PC-3 (cell line): ENCODE measurements at regions not wholly inside any gene's neighbourhood (a gene's known extent, or its start where the extent isn't known, plus 50 kb on each side); places are given as distances from the start of the nearest gene placed in this dataset.

Source experiments
- ATAC-seq: fragments of 200-7000 bp; cut with Tn5 transposase; 2 replicates; pipeline ENCODE4 v1.9.1; 2020; ENCODE audit warnings: mild to moderate bottlenecking, moderate library complexity
- BruUV-seq: library from RNA; stranded (reverse); fragments of 400-500 nt; replicated peaks from 2 replicates; lab custom pipeline; 2021; lab: Mats Ljungman, UMichigan
- CTCF ChIA-PET: fragments of 300-600 bp; sonication (Branson Sonifier 250); formaldehyde crosslinking; loops from one replicate; lab custom pipeline; 2022; ENCODE audit warnings: antibody characterized with exemption; lab: Charles Lee
- POLR2A ChIA-PET: fragments of 300-600 bp; sonication (Branson Sonifier 250); formaldehyde crosslinking; loops from one replicate; lab custom pipeline; 2022; ENCODE audit warnings: antibody characterized with exemption; ENCODE audit not compliant: unreplicated experiment; lab: Charles Lee
- DNase-seq: peaks from one replicate; pipeline ENCODE4 v3.0.0-alpha.2; 2015
- H2AFZ ChIP-seq: fragments of 300-600 bp; sonication (generic); 2 replicates; pipeline ENCODE4 v1.6.0; 2016; ENCODE audit warnings: antibody characterized with exemption, low read length
- H3F3A ChIP-seq: fragments of 300-600 bp; sonication (generic); one replicate; pipeline ENCODE4 v1.6.0; 2017; ENCODE audit warnings: antibody characterized with exemption, low read length, control low read depth, mild to moderate bottlenecking; ENCODE audit not compliant: unreplicated experiment
- H3K27ac ChIP-seq: fragments of 300-600 bp; sonication (generic); 2 replicates; pipeline ENCODE4 v1.5.1; 2016; ENCODE audit warnings: mild to moderate bottlenecking, low read length
- H3K27me3 ChIP-seq: fragments of 300-600 bp; sonication (generic); 2 replicates; pipeline ENCODE4 v1.6.1; 2016; ENCODE audit warnings: low read length, mixed read lengths
- H3K36me3 ChIP-seq: fragments of 300-600 bp; sonication (generic); 2 replicates; pipeline ENCODE4 v1.6.1; 2016; ENCODE audit warnings: low read depth, mixed run types, low read length, mixed read lengths
- H3K4me1 ChIP-seq: fragments of 300-600 bp; sonication (generic); 2 replicates; pipeline ENCODE4 v1.5.1; 2016; ENCODE audit warnings: low read length; ENCODE audit not compliant: insufficient read depth
- H3K4me2 ChIP-seq: fragments of 300-600 bp; sonication (generic); 2 replicates; pipeline ENCODE4 v1.6.0; 2016; ENCODE audit warnings: low read length
- H3K4me3 ChIP-seq: fragments of 300-600 bp; sonication (generic); 2 replicates; pipeline ENCODE4 v1.5.1; 2016; ENCODE audit warnings: mild to moderate bottlenecking, low read length, mixed read lengths
- H3K79me2 ChIP-seq: fragments of 300-600 bp; sonication (generic); 2 replicates; pipeline ENCODE4 v1.6.1; 2017; ENCODE audit warnings: low read length, mixed read lengths
- H3K9ac ChIP-seq: fragments of 300-600 bp; sonication (generic); 2 replicates; pipeline ENCODE4 v1.6.0; 2016; ENCODE audit warnings: mild to moderate bottlenecking, low read length
- H3K9me2 ChIP-seq: fragments of 300-600 bp; sonication (generic); replicated peaks from 2 replicates; pipeline ENCODE4 v1.6.1; 2016; ENCODE audit warnings: mixed run types, low read length, mixed read lengths
- H3K9me3 ChIP-seq: fragments of 300-600 bp; sonication (generic); 2 replicates; pipeline ENCODE4 v1.6.1; 2016; ENCODE audit warnings: low read length, mixed read lengths
- H4K20me1 ChIP-seq: fragments of 300-600 bp; sonication (generic); 2 replicates; pipeline ENCODE4 v1.6.1; 2016; ENCODE audit warnings: low read length, mixed read lengths
- EZH2 ChIP-seq: fragments of 300-600 bp; sonication (generic); IDR thresholded peaks from one replicate; pipeline ENCODE4 v1.6.1; 2017; ENCODE audit warnings: antibody characterized with exemption, mild to moderate bottlenecking, low read length; ENCODE audit not compliant: unreplicated experiment
- EZH2phosphoT487 ChIP-seq: fragments of 300-600 bp; sonication (generic); IDR thresholded peaks from 2 replicates; pipeline ENCODE4 v1.6.1; 2018; ENCODE audit warnings: mild to moderate bottlenecking, antibody characterized with exemption, low read length, borderline replicate concordance
- intact Hi-C: fragments of 100-400 bp; cut with micrococcal nuclease; formaldehyde crosslinking; loops from 2 replicates; pipeline ENCODE4 v1.9.0; 2023
- TF ChIP-seq, protein P1 (sequence below): fragments of 300-600 bp; sonication (generic); conservative IDR thresholded peaks from 2 replicates; pipeline ENCODE4 v1.5.1; 2017; ENCODE audit warnings: antibody characterized with exemption, low read depth, mild to moderate bottlenecking, low read length

DNA sequence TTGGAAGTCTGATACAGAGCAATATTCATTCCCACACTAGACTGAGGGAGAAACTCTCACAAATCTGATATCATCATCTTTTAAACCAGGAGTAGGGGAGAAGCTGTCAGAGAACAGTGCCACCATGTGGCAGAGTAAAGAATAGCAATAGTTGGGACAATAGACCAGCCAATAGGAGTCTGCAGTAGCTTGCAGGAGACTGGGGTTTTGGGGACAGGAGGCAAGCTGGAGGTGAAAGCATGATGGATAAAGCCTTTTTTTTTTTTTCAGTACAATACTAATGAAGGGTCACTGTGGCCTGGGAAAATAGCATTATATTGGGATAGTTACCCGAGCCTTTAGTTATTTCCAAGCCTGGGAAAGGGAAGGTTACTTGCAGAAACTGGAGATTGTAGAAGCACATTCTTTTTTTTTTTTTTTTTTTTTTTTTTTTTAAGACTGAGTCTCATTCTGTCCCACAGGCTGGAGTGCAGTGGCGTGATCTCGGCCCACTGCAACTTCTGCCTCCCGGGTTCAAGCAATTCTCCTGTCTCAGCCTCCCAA, 120.7 kb downstream of the S1PR1 start:
- no peak for TF ChIP-seq EZH2phosphoT487
- TF ChIP-seq, protein P1, sequence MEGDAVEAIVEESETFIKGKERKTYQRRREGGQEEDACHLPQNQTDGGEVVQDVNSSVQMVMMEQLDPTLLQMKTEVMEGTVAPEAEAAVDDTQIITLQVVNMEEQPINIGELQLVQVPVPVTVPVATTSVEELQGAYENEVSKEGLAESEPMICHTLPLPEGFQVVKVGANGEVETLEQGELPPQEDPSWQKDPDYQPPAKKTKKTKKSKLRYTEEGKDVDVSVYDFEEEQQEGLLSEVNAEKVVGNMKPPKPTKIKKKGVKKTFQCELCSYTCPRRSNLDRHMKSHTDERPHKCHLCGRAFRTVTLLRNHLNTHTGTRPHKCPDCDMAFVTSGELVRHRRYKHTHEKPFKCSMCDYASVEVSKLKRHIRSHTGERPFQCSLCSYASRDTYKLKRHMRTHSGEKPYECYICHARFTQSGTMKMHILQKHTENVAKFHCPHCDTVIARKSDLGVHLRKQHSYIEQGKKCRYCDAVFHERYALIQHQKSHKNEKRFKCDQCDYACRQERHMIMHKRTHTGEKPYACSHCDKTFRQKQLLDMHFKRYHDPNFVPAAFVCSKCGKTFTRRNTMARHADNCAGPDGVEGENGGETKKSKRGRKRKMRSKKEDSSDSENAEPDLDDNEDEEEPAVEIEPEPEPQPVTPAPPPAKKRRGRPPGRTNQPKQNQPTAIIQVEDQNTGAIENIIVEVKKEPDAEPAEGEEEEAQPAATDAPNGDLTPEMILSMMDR: peak; percentile 92
- no peaks in the 10 kb centered on the region for H4K20me1 ChIP-seq
- intact Hi-C loops: loop anchor here (1.0 to 5.0 kb wide), 3 partner anchors 48 to 435 kb away; partner anchors contain the start of gene S1PR1
- H3K4me1 ChIP-seq: no peaks in the 10 kb centered on the region
- BruUV-seq: no TSS peak
- ATAC-seq (peak; percentile 98), DNase-seq (peak; percentile 89)
- no peaks in the 10 kb centered on the region for H3K9me3 ChIP-seq
- no peaks in the 10 kb centered on the region for H3K9me2 ChIP-seq
- H3K9ac ChIP-seq: no peak overlapping the region
- H3K27me3 ChIP-seq: peaks cover 49% of the 10 kb centered on the region
- no peaks in the 10 kb centered on the region for H3K79me2 ChIP-seq
- H3K27ac ChIP-seq: no peak overlapping the region
- ChIA-PET CTCF (interaction anchor here (0.5 to 1.8 kb wide), 6 partner anchors 10 to 131 kb away, joined by 3 to 31 read pairs (median 3); no protein-coding TSS in a partner anchor), POLR2A (no interaction called here)
- no peaks in the 10 kb centered on the region for H3K36me3 ChIP-seq
- H3K4me2 ChIP-seq: no peak overlapping the region
- no peak overlapping the region for H2AFZ ChIP-seq
- no peaks in the 10 kb centered on the region for H3F3A ChIP-seq
- no peak overlapping the region for H3K4me3 ChIP-seq

DNA sequence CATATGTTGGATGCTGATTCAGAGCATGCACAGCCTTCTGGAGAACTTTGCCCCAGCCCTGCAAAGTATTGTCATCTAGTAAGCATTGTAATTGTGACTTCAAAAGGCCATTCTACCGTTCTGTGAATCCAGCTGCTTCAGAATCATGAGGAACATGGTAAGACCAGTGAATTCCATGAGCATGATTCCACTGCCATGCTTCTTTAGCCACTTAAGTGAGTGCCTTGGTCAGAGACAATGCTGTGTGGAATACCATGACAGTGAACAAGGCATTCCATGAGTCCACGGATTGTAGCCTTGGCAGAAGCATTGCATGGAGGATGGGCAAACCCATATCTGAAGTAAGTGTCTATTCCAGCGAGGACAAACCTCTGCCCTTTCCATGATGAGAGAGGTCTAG, 123.7 kb downstream of the S1PR1 start:
- BruUV-seq: no TSS peak

DNA sequence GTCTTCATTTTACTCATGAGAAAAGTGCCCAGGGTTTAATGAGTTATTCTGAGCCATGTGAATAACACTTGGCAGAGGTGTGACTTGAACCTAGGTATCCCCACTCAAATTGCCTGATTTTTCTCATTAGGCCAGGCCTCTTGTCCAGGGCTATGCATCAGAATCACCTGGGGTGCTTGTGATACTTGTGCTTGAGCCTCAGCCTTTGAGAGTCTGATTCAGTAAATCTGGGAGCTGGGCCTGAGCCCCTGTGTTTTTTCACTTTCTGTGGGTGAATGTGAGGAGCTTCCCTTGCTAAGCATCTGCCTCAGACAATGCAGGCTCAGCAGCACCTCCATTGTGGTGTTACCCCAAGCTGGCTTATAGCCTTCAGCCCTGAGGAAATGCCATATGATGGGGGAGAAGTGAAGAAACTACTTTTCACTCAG, 127.1 kb downstream of the S1PR1 start:
- no peak overlapping the region for H3K4me3 ChIP-seq
- H3K9ac ChIP-seq: no peak overlapping the region
- intact Hi-C loops: no loop called here
- no peaks in the 10 kb centered on the region for H4K20me1 ChIP-seq
- peaks cover 3% of the 10 kb centered on the region; the same call in 1 of the 2 replicates for H3K27me3 ChIP-seq
- no peak overlapping the region for H3K27ac ChIP-seq
- no peaks in the 10 kb centered on the region for H3K9me3 ChIP-seq
- H3K36me3 ChIP-seq: no peaks in the 10 kb centered on the region
- BruUV-seq: no TSS peak
- ChIA-PET POLR2A (no interaction called here), CTCF (no interaction called here)
- H3K4me2 ChIP-seq: no peak overlapping the region
- H2AFZ ChIP-seq: no peak overlapping the region
- DNase-seq (no peak), ATAC-seq (no peak)
- no peaks in the 10 kb centered on the region for H3K79me2 ChIP-seq
- no peaks in the 10 kb centered on the region for H3K9me2 ChIP-seq
- no peaks in the 10 kb centered on the region for H3F3A ChIP-seq
- no peak for TF ChIP-seq EZH2
- no peak for TF ChIP-seq EZH2phosphoT487
- TF ChIP-seq, protein P1: no peak
- peaks cover 7% of the 10 kb centered on the region; the same call in 1 of the 2 replicates for H3K4me1 ChIP-seq

More for the DNA sequence above, 123.7 kb downstream of the S1PR1 start:
- H3K79me2 ChIP-seq: no peaks in the 10 kb centered on the region
- no peak overlapping the region for H2AFZ ChIP-seq
- no peak overlapping the region for H3K9ac ChIP-seq
- H4K20me1 ChIP-seq: no peaks in the 10 kb centered on the region
- H3K9me3 ChIP-seq: no peaks in the 10 kb centered on the region
- no peak overlapping the region for H3K4me3 ChIP-seq
- POLR2A ChIA-PET: no interaction called here
- TF ChIP-seq, protein P1: no peak
- TF ChIP-seq EZH2phosphoT487 (no peak), EZH2 (no peak)
- H3K27me3 ChIP-seq: peaks cover 23% of the 10 kb centered on the region
- CTCF ChIA-PET: no interaction called here
- H3K4me2 ChIP-seq: no peak overlapping the region
- H3K9me2 ChIP-seq: no peaks in the 10 kb centered on the region
- H3K4me1 ChIP-seq: no peaks in the 10 kb centered on the region
- ATAC-seq: no peak
- H3K36me3 ChIP-seq: no peaks in the 10 kb centered on the region
- intact Hi-C loops: no loop called here
- DNase-seq: no peak
- H3K27ac ChIP-seq: no peak overlapping the region
- H3F3A ChIP-seq: no peaks in the 10 kb centered on the region
